ENCODE measurements at regions not wholly inside any gene's neighbourhood (a gene's known extent, or its start where the extent isn't known, plus 50 kb on each side); places are given as distances from the start of the nearest gene placed in this dataset.

GRCh38 chr20:22058746-22059145 is 353.3 kb downstream of the PAX1 start:
- TF ChIP-seq, protein P1, sequence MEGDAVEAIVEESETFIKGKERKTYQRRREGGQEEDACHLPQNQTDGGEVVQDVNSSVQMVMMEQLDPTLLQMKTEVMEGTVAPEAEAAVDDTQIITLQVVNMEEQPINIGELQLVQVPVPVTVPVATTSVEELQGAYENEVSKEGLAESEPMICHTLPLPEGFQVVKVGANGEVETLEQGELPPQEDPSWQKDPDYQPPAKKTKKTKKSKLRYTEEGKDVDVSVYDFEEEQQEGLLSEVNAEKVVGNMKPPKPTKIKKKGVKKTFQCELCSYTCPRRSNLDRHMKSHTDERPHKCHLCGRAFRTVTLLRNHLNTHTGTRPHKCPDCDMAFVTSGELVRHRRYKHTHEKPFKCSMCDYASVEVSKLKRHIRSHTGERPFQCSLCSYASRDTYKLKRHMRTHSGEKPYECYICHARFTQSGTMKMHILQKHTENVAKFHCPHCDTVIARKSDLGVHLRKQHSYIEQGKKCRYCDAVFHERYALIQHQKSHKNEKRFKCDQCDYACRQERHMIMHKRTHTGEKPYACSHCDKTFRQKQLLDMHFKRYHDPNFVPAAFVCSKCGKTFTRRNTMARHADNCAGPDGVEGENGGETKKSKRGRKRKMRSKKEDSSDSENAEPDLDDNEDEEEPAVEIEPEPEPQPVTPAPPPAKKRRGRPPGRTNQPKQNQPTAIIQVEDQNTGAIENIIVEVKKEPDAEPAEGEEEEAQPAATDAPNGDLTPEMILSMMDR (IDR thresholded peaks at IDR 0.05), result no peak
- no peak for TF ChIP-seq POLR2A (IDR thresholded peaks at IDR 0.05)

All from upper lobe of left lung (tissue), 4 donors.